Ishikawa (cell line): ENCODE measurements at regions not wholly inside any gene's neighbourhood (a gene's known extent, or its start where the extent isn't known, plus 50 kb on each side); places are given as distances from the start of the nearest gene placed in this dataset.

Experiments
- CEBPB ChIP-seq: IDR thresholded peaks from 2 replicates; pipeline ENCODE4 v1.6.1; 2012
- CREB1 ChIP-seq: IDR thresholded peaks from 2 replicates; pipeline ENCODE4 v1.6.1; 2012; ENCODE audit warnings: low read depth
- EGR1 ChIP-seq: IDR thresholded peaks from 2 replicates; pipeline ENCODE4 v1.6.1; 2012
- EP300 ChIP-seq: IDR thresholded peaks from 2 replicates; pipeline ENCODE4 v1.6.1; 2012; ENCODE audit warnings: borderline replicate concordance
- FOXM1 ChIP-seq: IDR thresholded peaks from 2 replicates; pipeline ENCODE4 v1.6.1; 2012; ENCODE audit warnings: low read depth, borderline replicate concordance
- MAX ChIP-seq: IDR thresholded peaks from 2 replicates; pipeline ENCODE4 v1.6.1; 2012
- NFIC ChIP-seq: IDR thresholded peaks from 2 replicates; pipeline ENCODE4 v1.6.1; 2012
- RAD21 ChIP-seq: IDR thresholded peaks from 2 replicates; pipeline ENCODE4 v1.6.1; 2012; ENCODE audit warnings: low read depth
- REST ChIP-seq: IDR thresholded peaks from 2 replicates; pipeline ENCODE4 v1.6.1; 2012; ENCODE audit warnings: low read depth, mild to moderate bottlenecking
- TAF1 ChIP-seq: IDR thresholded peaks from 2 replicates; pipeline ENCODE4 v1.6.1; 2012; ENCODE audit warnings: low read depth, mild to moderate bottlenecking
- YY1 ChIP-seq: IDR thresholded peaks from 2 replicates; pipeline ENCODE4 v1.6.1; 2012; ENCODE audit warnings: low read depth
- ZBTB7A ChIP-seq: IDR thresholded peaks from 2 replicates; pipeline ENCODE4 v1.6.1; 2012; ENCODE audit warnings: low read depth

DNA sequence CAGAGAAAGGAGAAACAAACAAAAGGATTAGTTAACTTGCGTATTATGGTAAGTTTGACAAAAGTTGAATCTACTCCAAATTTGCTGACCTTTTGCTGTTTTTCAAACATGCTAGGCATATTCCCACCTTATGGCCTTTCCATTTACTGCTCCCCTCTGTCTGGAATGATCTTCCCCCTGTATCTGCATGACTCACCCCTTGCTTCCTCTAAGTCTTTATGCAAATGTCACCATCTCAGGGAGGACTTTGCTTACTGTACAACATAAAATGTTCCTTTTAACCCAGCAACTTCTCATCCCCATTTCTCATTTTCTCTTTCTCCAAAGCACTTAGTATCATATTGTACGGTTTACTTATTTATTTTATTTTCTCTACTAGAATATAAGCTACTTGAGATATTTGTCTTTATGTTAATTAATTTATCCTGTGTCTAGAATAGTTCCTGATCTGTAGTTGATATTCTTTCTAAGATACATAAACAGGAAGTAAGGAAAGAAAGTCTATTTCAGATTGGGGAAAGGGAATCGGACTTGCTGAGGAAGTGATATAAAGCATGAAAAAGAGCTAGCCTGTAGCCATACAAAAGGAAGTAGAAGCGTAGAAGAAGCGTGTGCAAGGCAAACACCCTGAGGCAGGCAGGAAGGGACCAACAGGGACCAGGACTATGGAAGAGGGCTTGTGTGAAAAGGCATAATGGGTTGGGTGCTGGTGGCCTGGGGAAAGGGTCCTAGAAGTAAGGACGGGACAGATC lies 144.9 kb upstream of the ERBB4 start:
- no peak for TF ChIP-seq EGR1
- no peak for TF ChIP-seq FOXM1
- no peak for TF ChIP-seq REST
- no peak for TF ChIP-seq NFIC
- no peak for TF ChIP-seq CEBPB
- TF ChIP-seq CREB1, result no peak
- TF ChIP-seq EP300, result no peak
- no peak for TF ChIP-seq RAD21
- no peak for TF ChIP-seq TAF1
- TF ChIP-seq ZBTB7A, result no peak
- no peak for TF ChIP-seq YY1
- TF ChIP-seq MAX, result no peak
